Renal cortical epithelial cell (primary cell): ENCODE measurements at regions not wholly inside any gene's neighbourhood (a gene's known extent, or its start where the extent isn't known, plus 50 kb on each side); places are given as distances from the start of the nearest gene placed in this dataset.

Experiments used
- DNase-seq: peaks from one replicate; pipeline ENCODE4 v3.0.0-alpha.2; 2011; ENCODE audit warnings: low read depth

DNA sequence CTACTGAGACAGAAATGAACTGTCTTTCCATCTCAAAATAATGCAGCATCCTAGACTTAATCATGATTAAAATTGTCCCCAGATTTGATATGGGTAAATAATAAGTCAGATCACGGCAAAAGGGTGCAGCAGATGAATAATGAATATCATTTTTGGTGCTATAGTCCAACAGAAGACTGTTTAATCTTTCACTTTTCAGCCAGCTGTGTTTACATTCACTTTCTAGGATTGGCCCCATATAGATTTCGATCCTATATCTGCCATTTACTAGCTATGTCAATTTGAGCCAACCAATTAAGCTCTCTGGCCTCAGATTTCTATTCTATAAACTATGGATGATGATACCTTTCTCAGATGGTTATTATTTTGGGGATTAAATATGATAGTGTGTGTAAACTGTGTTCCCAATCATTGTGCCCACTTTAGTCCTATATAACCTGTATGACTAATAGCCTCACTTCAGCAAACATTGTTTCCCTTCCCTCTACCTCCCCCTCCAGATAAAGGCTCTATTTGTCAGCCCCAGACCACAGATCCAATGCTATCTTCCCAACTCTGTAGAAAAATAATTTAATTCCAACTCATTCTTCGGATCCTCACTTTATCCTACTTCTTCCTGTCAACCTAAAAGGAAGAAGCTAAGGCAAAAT lies 53.6 kb upstream of the NT5E start:
- DNase-seq: no peak

DNA sequence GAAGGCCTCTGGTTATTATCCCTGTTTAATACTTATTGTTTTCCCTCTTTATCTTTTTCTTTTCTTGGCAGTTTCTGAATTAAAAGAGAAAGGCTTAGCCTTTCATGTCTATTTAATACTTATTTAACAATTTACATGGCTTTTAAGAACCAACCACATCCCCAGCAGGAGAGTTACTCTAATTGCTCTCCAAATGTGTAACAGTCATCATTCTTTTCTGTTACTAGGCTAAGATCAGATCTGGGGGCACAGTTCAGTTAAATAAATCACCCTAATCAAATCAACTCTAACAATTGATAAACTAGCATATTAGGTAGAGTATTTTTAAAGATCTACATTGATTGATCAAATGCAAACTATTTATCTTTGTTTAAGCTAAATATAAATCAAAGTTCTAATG lies 54.1 kb upstream of the NT5E start:
- no peak for DNase-seq

DNA sequence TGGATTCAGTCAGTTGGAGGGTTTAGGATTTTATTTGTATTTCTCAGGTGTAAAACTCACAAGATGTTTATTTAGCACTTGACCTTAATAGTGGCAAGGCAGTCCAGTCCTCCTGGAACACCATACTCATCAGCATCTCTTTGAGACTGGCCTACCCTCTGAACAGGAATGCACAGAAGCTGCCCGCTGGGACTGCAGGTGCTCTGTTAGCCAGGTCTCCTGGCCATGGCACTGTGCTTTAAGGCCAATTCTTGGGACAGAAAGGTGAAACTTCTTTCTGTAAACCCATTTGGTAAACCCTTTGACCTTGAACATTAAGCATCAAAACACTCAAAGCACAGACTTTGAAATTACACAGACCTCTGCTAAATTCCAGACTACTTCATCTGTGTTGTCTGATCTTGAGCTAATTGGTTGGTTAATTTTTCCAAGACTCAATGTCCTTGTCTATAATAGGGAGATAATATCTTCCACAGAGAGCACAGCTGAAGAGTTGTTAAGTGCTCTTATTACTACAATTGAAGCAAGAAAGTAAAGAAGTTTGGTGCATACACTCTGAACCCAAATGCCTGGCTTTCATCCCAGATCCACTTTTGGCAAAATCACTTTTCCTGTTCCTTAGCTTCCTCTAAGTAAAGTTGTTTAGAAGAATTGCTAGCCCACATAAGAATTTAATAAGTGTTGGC lies 54.9 kb upstream of the NT5E start:
- no peak for DNase-seq

- DNase-seq: no peak
Measured at GRCh38 chr6:85394199-85394598, 55.7 kb upstream of the NT5E start.

GRCh38 chr6:85392379-85392778 lies 57.5 kb upstream of the NT5E start:
- DNase-seq: no peak

- peak; percentile 93 for DNase-seq
Measured at GRCh38 chr6:85390775-85391174, 59.1 kb upstream of the NT5E start.

- DNase-seq: peak; percentile 83
Measured at GRCh38 chr6:85390105-85390728, 59.7 kb upstream of the NT5E start.

DNA sequence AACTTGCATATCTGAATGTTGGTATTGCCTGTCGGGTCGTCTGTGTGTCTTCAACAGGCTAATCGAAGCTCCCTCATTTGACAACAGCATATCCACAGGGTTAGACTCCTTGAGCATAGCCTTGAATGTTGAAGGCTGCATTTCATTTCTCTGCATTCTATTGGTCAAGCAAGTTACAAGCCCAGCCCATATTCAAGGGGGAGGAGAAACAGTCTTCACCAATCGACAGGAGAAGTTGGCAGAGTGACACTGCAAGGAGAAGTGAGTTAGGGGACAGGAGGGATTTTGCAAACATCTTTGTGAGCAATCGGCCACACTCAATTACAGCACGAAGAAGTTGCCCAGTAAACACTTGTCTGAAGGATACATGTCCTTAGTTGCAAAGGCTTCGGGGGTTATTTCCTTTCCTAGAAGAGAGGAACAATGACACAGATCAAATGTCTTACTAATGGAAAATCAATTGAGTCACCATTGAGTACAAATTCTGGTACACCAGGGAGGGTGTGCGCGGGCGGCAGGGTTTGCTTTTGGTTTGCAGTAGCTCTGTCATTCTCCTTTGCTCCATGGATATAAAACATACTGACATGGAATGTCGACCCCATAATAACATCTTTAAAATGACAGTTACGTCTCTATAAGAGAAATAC lies 60.6 kb upstream of the NT5E start:
- DNase-seq: no peak

DNA sequence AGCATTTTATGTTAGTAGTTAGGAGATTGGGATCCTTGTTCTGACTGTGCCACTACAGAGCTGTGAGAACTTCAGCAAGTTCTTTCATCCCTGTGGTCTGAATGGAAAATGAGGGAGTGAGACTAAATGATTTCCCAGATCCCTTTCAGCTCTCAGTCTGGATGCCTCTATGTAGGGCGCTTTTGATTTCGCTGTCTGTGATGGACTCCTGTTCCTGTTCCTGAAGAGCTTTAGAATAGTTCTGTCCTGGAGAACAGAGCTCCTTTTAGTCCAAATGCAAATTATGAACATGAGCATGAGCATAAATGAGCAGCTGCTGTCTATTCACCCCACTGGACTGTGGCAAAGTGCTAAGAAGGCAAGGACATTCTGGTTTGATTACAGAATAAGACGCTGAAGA lies 61.4 kb upstream of the NT5E start:
- DNase-seq: no peak

GRCh38 chr6:85385636-85386315 lies 64.1 kb upstream of the NT5E start:
- DNase-seq: no peak

GRCh38 chr6:85383042-85383441 lies 66.8 kb upstream of the NT5E start:
- no peak for DNase-seq

DNA sequence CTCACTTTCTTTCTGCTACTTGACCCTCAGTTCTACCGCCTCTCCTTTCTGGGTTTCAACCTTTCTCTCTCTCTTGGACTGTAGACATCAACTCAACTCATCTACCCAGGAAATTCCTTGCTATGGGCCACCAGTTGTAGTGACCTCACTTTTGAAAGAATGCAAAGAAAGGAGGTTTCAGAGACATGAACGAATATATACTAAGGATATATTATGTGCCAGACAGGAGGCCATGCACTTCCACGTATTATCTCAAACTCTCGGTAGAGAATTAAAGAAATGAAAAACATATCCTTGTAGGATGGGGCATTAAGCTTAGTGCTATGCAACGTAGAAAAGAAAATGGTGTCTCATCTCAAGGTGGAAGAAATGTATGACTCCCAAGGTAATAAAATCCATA lies 67.3 kb upstream of the NT5E start:
- DNase-seq: no peak

- DNase-seq: no peak
Measured at GRCh38 chr6:85372915-85373270, 77.0 kb upstream of the NT5E start.

DNA sequence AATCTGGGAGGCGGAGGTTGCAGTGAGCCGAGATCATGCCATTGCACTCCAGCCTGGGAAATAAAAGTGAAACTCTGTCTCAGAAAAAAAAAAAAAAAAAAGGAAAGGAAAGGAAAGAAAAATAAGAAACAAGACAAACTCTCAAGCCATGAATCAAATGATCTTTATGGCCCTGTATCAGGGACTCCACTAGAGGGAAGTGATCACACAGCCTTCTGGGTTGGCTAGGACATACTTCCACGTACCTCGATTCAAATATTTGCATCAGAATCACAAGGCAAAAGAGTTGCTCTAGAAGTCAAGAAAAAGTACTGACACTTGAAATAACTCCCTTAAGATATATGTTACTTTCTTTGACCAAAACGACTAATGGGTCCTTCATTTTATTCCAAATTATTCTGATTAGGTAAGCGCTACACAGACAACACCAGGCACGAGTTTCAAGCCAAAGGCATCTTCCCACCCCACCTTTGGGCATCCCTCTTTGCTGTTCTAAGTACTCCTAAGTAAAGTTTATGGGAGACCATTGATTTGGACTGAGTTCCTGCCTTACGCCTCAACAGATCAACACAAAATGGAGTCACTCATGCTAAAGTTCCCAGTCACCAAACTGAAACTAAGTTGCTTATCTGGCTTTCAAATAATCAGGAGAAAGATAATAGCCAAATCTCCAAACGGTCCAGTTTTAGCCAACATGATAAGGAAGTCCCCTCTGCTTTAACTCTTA lies 77.5 kb upstream of the NT5E start:
- no peak for DNase-seq

DNA sequence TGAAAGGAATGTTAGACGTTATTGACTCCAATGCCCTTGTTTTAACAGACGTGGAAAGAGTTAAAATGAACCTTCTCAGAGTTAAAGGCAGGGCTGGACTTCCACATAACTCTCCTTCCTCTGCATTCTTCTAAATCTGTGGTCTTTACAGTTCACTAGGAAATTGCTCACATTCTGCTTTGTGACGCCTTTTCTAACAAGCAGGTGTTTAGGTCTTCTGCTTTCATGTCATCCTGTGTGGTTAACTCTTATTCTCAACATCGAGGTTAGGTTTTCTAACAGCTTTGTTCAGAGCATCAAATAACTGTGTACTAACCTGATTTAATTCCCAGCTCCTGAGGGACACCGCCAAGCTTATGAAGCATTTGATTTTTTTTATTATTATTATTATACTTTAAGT lies 81.3 kb upstream of the NT5E start:
- no peak for DNase-seq

DNA sequence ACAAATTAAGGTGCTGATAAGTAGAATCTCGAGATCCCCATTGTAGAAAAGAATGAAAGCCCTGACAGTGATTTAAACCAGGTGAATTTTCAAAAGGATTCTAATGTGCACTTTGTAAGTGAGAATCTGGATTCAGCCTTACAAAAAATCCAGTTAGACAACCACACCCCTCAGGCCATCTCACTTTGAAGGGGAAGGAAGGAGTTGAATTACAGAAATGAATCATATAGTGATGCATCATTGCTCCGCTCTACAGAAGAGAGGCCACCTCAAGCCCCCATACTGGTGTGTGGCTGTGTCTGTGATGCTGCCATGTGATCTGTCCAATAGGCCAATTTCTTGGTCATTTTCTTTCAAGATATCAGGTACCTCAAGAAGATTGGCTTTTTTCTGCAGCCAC lies 85.5 kb upstream of the NT5E start:
- DNase-seq: no peak

GRCh38 chr6:85363870-85364269 lies 86.0 kb upstream of the NT5E start:
- DNase-seq: no peak

DNA sequence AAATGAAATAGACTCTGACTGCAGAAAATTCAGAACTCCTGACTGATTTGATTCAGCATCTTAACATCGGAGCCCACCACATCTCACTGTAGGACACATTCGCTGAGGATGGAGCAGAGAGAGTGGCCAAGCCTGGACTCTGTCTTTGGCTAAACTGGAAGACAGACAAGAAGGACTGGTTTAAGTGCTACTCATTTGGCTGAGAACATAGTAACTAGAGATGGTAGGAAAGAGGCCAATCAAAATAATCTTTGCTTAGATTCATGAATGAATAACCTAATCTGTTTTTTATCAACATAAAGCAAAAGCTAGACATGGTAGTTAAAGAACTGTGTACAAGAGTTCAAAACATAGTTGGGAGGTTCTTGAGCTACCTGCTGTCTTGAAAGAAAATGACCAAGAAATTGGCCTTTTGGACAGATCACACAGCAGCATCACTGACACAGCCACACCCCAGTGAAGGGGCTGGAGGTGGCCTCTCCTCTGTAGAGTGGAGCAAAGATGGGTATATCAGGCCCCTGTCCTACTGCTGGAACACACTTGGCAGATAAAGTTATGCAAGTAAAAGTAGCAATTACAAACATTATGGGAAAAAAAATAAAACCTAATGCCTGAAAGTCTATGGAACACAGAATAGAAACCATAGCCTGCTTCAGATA lies 87.1 kb upstream of the NT5E start:
- no peak for DNase-seq

DNA sequence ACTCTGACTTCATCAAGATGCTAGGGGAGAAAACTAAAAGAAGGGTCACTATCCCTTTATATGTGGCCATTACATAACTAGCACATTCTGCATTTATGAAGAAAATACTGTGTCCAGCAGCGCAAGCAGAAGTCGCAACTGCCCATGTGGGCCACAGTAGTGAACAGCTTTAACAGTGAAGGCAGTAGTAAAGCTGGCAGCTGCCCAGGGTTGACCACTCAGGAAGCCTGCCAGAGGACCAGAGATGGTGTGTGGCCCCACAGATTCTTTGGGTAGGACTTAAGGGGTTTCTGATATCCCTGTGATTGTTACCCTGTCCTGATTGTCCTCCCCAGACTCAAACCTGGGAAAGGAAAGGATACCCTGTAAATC lies 88.3 kb upstream of the NT5E start:
- no peak for DNase-seq

- DNase-seq: peak; percentile 99
Measured at GRCh38 chr6:85360794-85361642, 88.9 kb upstream of the NT5E start.
